Calu3 (cell line): ENCODE measurements at regions not wholly inside any gene's neighbourhood (a gene's known extent, or its start where the extent isn't known, plus 50 kb on each side); places are given as distances from the start of the nearest gene placed in this dataset.

ENCODE experiments used
- BruUV-seq: library from RNA; stranded (reverse); fragments of 400-500 nt; replicated peaks from 2 replicates; lab custom pipeline; 2021; lab: Mats Ljungman, UMichigan
- CTCF ChIA-PET: fragments of 300-600 bp; sonication (Branson Sonifier 250); formaldehyde crosslinking; loops from one replicate; lab custom pipeline; 2022; ENCODE audit warnings: antibody characterized with exemption; lab: Charles Lee
- DNase-seq: peaks from one replicate; pipeline ENCODE4 v3.0.0; 2022
- H3K27ac Mint-ChIP-seq: one replicate; pipeline ENCODE4 v1.8.0; 2022; ENCODE audit warnings: mixed read lengths; ENCODE audit not compliant: unreplicated experiment
- H3K27me3 Mint-ChIP-seq: one replicate; pipeline ENCODE4 v1.8.0; 2022; ENCODE audit warnings: mixed read lengths; ENCODE audit not compliant: unreplicated experiment
- H3K36me3 Mint-ChIP-seq: one replicate; pipeline ENCODE4 v1.8.0; 2022; ENCODE audit warnings: mild to moderate bottlenecking, moderate library complexity, mixed read lengths; ENCODE audit not compliant: insufficient read depth, unreplicated experiment
- H3K4me1 Mint-ChIP-seq: one replicate; pipeline ENCODE4 v1.8.0; 2022; ENCODE audit warnings: mild to moderate bottlenecking, low read depth, mixed read lengths; ENCODE audit not compliant: unreplicated experiment
- H3K4me3 Mint-ChIP-seq: one replicate; pipeline ENCODE4 v1.8.0; 2022; ENCODE audit warnings: mild to moderate bottlenecking, low read depth, moderate library complexity, mixed read lengths; ENCODE audit not compliant: unreplicated experiment
- H3K9me3 Mint-ChIP-seq: one replicate; pipeline ENCODE4 v1.8.0; 2022; ENCODE audit warnings: low read depth, mixed read lengths; ENCODE audit not compliant: unreplicated experiment
- intact Hi-C: fragments of 100-400 bp; cut with micrococcal nuclease; formaldehyde crosslinking; loops from one replicate; pipeline ENCODE4 v1.10.0; 2022; ENCODE audit not compliant: unreplicated experiment
- TF ChIP-seq, protein P1 (sequence below): fragments of 200-600 bp; IDR thresholded peaks from one replicate; pipeline ENCODE4 v1.8.0; 2022; ENCODE audit warnings: antibody characterized with exemption; ENCODE audit not compliant: unreplicated experiment

- no peaks in the 10 kb centered on the region for H3K27me3 Mint-ChIP-seq
- no peak overlapping the region for H3K27ac Mint-ChIP-seq
- H3K4me3 Mint-ChIP-seq = no peak overlapping the region
- BruUV-seq = no TSS peak
- intact Hi-C loops = no loop called here
- no peaks in the 10 kb centered on the region for H3K4me1 Mint-ChIP-seq
- TF ChIP-seq, protein P1, sequence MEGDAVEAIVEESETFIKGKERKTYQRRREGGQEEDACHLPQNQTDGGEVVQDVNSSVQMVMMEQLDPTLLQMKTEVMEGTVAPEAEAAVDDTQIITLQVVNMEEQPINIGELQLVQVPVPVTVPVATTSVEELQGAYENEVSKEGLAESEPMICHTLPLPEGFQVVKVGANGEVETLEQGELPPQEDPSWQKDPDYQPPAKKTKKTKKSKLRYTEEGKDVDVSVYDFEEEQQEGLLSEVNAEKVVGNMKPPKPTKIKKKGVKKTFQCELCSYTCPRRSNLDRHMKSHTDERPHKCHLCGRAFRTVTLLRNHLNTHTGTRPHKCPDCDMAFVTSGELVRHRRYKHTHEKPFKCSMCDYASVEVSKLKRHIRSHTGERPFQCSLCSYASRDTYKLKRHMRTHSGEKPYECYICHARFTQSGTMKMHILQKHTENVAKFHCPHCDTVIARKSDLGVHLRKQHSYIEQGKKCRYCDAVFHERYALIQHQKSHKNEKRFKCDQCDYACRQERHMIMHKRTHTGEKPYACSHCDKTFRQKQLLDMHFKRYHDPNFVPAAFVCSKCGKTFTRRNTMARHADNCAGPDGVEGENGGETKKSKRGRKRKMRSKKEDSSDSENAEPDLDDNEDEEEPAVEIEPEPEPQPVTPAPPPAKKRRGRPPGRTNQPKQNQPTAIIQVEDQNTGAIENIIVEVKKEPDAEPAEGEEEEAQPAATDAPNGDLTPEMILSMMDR = no peak
- CTCF ChIA-PET = no interaction called here
- peaks cover 5% of the 10 kb centered on the region for H3K9me3 Mint-ChIP-seq
- no peaks in the 10 kb centered on the region for H3K36me3 Mint-ChIP-seq
- DNase-seq = no peak
Observed at GRCh38 chr1:194394676-194395075, 1208.3 kb upstream of the B3GALT2 start.

DNA sequence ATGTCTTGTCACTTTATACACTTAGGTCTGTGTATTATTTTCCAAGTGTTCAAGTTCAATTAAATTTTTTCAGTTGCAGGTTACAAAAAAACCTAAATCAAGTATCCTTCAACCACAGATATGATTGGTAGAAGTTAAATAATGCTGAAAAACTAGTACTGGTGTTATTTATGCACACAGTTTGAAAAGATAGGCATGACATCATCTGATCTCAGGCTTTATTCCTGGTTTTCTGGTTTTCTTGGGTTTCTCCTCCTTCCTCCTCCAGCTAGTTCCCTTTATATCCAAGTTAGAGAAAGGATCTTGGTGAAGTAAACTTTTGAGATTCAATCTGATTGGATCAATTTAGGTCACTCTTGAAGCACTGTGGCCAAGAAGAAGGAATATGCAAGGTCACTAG, 1201.1 kb upstream of the B3GALT2 start:
- Mint-ChIP-seq H3K4me1 (no peaks in the 10 kb centered on the region), H3K9me3 (peaks cover 3% of the 10 kb centered on the region), H3K4me3 (no peak overlapping the region), H3K36me3 (no peaks in the 10 kb centered on the region), H3K27ac (no peak overlapping the region), H3K27me3 (no peaks in the 10 kb centered on the region)
- no peak for DNase-seq
- no TSS peak for BruUV-seq
- intact Hi-C loops = no loop called here
- TF ChIP-seq, protein P1 = no peak
- CTCF ChIA-PET = no interaction called here

DNA sequence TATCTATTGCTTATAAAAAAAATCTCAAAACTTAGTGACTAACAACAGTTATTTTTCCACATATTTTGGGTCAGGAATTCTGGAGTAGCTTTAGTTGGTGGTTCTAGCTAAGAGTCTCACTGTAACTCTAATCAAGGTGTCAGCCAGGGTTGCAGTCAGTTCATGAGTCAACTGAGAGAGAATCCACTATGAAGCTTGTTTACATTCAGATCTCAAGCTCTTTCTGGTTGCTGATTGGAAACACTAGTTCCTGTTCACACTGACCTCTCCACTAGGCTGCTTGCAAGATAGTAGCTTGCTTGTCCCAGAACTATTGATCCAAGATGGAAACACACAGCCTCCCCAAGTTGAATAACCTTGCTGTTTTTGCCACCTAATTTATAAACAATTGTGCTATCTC, 1192.1 kb upstream of the B3GALT2 start:
- H3K4me3 Mint-ChIP-seq = no peak overlapping the region
- BruUV-seq = no TSS peak
- intact Hi-C loops = no loop called here
- H3K27me3 Mint-ChIP-seq = no peaks in the 10 kb centered on the region
- peaks cover 2% of the 10 kb centered on the region for H3K9me3 Mint-ChIP-seq
- DNase-seq = no peak
- no peaks in the 10 kb centered on the region for H3K4me1 Mint-ChIP-seq
- TF ChIP-seq, protein P1 = no peak
- CTCF ChIA-PET = interaction anchor here (0.6 kb wide), 1 partner anchor 56 kb away, joined by 3 read pairs; no protein-coding TSS in a partner anchor
- H3K36me3 Mint-ChIP-seq = no peaks in the 10 kb centered on the region
- no peak overlapping the region for H3K27ac Mint-ChIP-seq

- Mint-ChIP-seq H3K36me3 (no peaks in the 10 kb centered on the region), H3K4me3 (no peak overlapping the region), H3K4me1 (no peaks in the 10 kb centered on the region), H3K27me3 (no peaks in the 10 kb centered on the region), H3K27ac (no peak overlapping the region), H3K9me3 (no peaks in the 10 kb centered on the region)
- no TSS peak for BruUV-seq
- DNase-seq = no peak
- intact Hi-C loops = no loop called here
- TF ChIP-seq, protein P1 = no peak
- CTCF ChIA-PET = no interaction called here
Observed at GRCh38 chr1:194374649-194375048, 1188.2 kb upstream of the B3GALT2 start.
